HEK293T (cell line): ENCODE measurements at regions not wholly inside any gene's neighbourhood (a gene's known extent, or its start where the extent isn't known, plus 50 kb on each side); places are given as distances from the start of the nearest gene placed in this dataset.

Experiments used
- ARNT ChIP-seq: fragments of 450-650 bp; IDR thresholded peaks from 2 replicates; pipeline ENCODE4 v1.6.1; 2017; ENCODE audit warnings: mild to moderate bottlenecking
- BHLHE40 ChIP-seq: fragments of 450-650 bp; IDR thresholded peaks from 2 replicates; pipeline ENCODE4 v1.6.1; 2016; ENCODE audit warnings: mild to moderate bottlenecking, moderate library complexity, borderline replicate concordance
- CTBP1 ChIP-seq: fragments of 450-650 bp; IDR thresholded peaks from 2 replicates; pipeline ENCODE4 v1.6.1; 2016; ENCODE audit warnings: borderline replicate concordance
- ELF4 ChIP-seq: fragments of 450-650 bp; IDR thresholded peaks from 2 replicates; pipeline ENCODE4 v1.6.1; 2017; ENCODE audit warnings: antibody characterized with exemption
- FOXA1 ChIP-seq: fragments of 450-650 bp; IDR thresholded peaks from 2 replicates; pipeline ENCODE4 v1.6.1; 2016; ENCODE audit warnings: mild to moderate bottlenecking
- FOXK2 ChIP-seq: fragments of 450-650 bp; IDR thresholded peaks from 2 replicates; pipeline ENCODE4 v1.6.1; 2016; ENCODE audit warnings: mild to moderate bottlenecking
- FOXM1 ChIP-seq: fragments of 450-650 bp; IDR thresholded peaks from 2 replicates; pipeline ENCODE4 v1.6.1; 2017; ENCODE audit warnings: mild to moderate bottlenecking, borderline replicate concordance
- L3MBTL2 ChIP-seq: fragments of 450-650 bp; conservative IDR thresholded peaks from 2 replicates; pipeline ENCODE4 v1.6.1; 2016; ENCODE audit warnings: mild to moderate bottlenecking
- SUZ12 ChIP-seq: fragments of 450-650 bp; IDR thresholded peaks from 2 replicates; pipeline ENCODE4 v1.6.1; 2016; ENCODE audit warnings: mild to moderate bottlenecking
- TARDBP ChIP-seq: fragments of 450-650 bp; IDR thresholded peaks from 2 replicates; pipeline ENCODE4 v1.6.1; 2016
- ZNF384 ChIP-seq: fragments of 450-650 bp; IDR thresholded peaks from 2 replicates; pipeline ENCODE4 v1.6.1; 2016
- TF ChIP-seq, protein P1 (sequence below): fragments of 450-650 bp; IDR thresholded peaks from 2 replicates; pipeline ENCODE4 v1.6.1; 2016

DNA sequence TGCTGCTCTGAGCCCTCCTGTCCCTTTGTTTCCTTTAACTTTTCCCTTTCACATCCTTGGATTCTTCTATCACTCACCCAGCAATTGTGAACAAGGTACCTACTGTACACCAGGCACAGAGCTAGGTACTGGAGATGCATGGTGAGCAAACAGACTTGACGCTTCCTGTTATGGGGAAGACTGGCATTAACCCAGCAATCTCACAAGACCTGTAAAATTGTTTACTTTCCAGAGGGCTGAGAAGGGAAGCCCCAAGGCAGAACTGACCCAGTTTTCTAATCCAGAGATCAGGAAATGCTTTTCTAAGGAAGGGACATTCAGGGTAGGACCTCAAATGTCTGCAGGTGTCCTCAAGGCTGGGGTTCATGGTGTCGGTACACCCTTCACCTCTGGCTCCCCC lies 171.6 kb upstream of the KAZN start:
- TF ChIP-seq SUZ12 (no peak), FOXM1 (no peak), ARNT (no peak), CTBP1 (no peak), TARDBP (no peak), FOXK2 (no peak), BHLHE40 (no peak), ELF4 (no peak), FOXA1 (no peak), L3MBTL2 (no peak), ZNF384 (no peak)
- TF ChIP-seq, protein P1, sequence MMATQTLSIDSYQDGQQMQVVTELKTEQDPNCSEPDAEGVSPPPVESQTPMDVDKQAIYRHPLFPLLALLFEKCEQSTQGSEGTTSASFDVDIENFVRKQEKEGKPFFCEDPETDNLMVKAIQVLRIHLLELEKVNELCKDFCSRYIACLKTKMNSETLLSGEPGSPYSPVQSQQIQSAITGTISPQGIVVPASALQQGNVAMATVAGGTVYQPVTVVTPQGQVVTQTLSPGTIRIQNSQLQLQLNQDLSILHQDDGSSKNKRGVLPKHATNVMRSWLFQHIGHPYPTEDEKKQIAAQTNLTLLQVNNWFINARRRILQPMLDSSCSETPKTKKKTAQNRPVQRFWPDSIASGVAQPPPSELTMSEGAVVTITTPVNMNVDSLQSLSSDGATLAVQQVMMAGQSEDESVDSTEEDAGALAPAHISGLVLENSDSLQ, result no peak
